Esophagus muscularis mucosa (tissue), 4 donors: ENCODE measurements at regions not wholly inside any gene's neighbourhood (a gene's known extent, or its start where the extent isn't known, plus 50 kb on each side); places are given as distances from the start of the nearest gene placed in this dataset.

Experiments used
- DNase-seq: peaks from one replicate; pipeline ENCODE4 v3.0.0-alpha.2; 2017; ENCODE audit errors: extremely low spot score
- H3K27ac ChIP-seq, 4 donors: fragments of 200-600 bp; sonication (generic); replicated peaks in 1 of 4; 1 replicate in 3 of 4; 2 replicates in 1 of 4; pipeline ENCODE4 v1.5.1; 2016 to 2019; ENCODE audit warnings: mild to moderate bottlenecking in 1 of 4
- H3K27me3 ChIP-seq, 4 donors: fragments of 200-600 bp; sonication (generic); one replicate each; pipeline versions ENCODE4 v1.5.1 to v1.6.0; 2016 to 2019
- H3K36me3 ChIP-seq, 4 donors: fragments of 200-600 bp; sonication (generic); one replicate each; pipeline ENCODE4 v1.5.1; 2016 to 2019
- H3K4me1 ChIP-seq, 4 donors: fragments of 200-600 bp; sonication (generic); one replicate each; pipeline ENCODE4 v1.5.1; 2016 to 2019
- H3K4me3 ChIP-seq, 4 donors: fragments of 200-600 bp; sonication (generic); 1 replicate in 2 of 4; 2 replicates in 2 of 4; pipeline ENCODE4 v1.5.1; 2016 to 2019; ENCODE audit warnings: mild to moderate bottlenecking in 4 of 4, moderate library complexity in 1 of 4
- H3K9me3 ChIP-seq, 4 donors: fragments of 200-600 bp; sonication (generic); 1 replicate in 3 of 4; 2 replicates in 1 of 4; pipeline ENCODE4 v1.5.1; 2016 to 2019
- EP300 ChIP-seq: sonication (generic); formaldehyde crosslinking; IDR thresholded peaks from one replicate; pipeline ENCODE4 v1.6.1; 2017; ENCODE audit warnings: antibody characterized with exemption
- POLR2A ChIP-seq: fragments of 450-650 bp; IDR thresholded peaks from one replicate; pipeline ENCODE4 v1.6.1; 2017; ENCODE audit warnings: antibody characterized with exemption, moderate library complexity, mild to moderate bottlenecking, low read depth
- POLR2AphosphoS5 ChIP-seq, 2 donors: sonication (generic); formaldehyde crosslinking; IDR thresholded peaks; one replicate each; pipeline ENCODE4 v1.6.1; 2017; ENCODE audit warnings: antibody characterized with exemption in 2 of 2
- WGBS: methylation state at CpG from one replicate; pipeline ENCODE4 v1.1.5; 2018; 5-methylcytosine and 5-hydroxymethylcytosine counted together
- intact Hi-C: fragments of 100-400 bp; cut with DNase I; formaldehyde crosslinking; loops from one replicate; pipeline ENCODE4 v1.15.1; 2023
- TF ChIP-seq, protein P1 (sequence below), 3 experiments: fragments of 200-600 bp in 2 of 3; fragments of 450-650 bp in 1 of 3; sonication (generic) in 2 of 3; IDR thresholded peaks; one replicate each; pipeline ENCODE4 v1.5.1; 2017 to 2019; ENCODE audit warnings: antibody characterized with exemption in 3 of 3, mild to moderate bottlenecking in 2 of 3, moderate library complexity in 1 of 3

GRCh38 chr5:40394698-40395097 is 285.0 kb upstream of the PTGER4 start:
- intact Hi-C loops: no loop called here
- TF ChIP-seq EP300: no peak
- TF ChIP-seq POLR2AphosphoS5 (IDR thresholded peaks at IDR 0.05): no peak
- no peak for TF ChIP-seq POLR2A
- TF ChIP-seq, protein P1, sequence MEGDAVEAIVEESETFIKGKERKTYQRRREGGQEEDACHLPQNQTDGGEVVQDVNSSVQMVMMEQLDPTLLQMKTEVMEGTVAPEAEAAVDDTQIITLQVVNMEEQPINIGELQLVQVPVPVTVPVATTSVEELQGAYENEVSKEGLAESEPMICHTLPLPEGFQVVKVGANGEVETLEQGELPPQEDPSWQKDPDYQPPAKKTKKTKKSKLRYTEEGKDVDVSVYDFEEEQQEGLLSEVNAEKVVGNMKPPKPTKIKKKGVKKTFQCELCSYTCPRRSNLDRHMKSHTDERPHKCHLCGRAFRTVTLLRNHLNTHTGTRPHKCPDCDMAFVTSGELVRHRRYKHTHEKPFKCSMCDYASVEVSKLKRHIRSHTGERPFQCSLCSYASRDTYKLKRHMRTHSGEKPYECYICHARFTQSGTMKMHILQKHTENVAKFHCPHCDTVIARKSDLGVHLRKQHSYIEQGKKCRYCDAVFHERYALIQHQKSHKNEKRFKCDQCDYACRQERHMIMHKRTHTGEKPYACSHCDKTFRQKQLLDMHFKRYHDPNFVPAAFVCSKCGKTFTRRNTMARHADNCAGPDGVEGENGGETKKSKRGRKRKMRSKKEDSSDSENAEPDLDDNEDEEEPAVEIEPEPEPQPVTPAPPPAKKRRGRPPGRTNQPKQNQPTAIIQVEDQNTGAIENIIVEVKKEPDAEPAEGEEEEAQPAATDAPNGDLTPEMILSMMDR (IDR thresholded peaks at IDR 0.05): no peak
- H3K27ac ChIP-seq: no peak overlapping the region

GRCh38 chr5:40391642-40392041 is 288.1 kb upstream of the PTGER4 start:
- Histone ChIP-seq H3K27ac (no peak overlapping the region), H3K36me3 (no peaks in the 10 kb centered on the region), H3K27me3 (no peaks in the 10 kb centered on the region), H3K4me1 (peaks cover 0 to 7% (median 0%) of the 10 kb centered on the region in 4 donors), H3K9me3 (no peaks in the 10 kb centered on the region), H3K4me3 (no peak overlapping the region)
- DNase-seq: no peak
- intact Hi-C loops: no loop called here
- TF ChIP-seq, protein P1 (IDR thresholded peaks at IDR 0.05): no peak
- TF ChIP-seq POLR2AphosphoS5 (IDR thresholded peaks at IDR 0.05) (no peak), POLR2A (no peak)

More at GRCh38 chr5:40394698-40395097, 285.0 kb upstream of the PTGER4 start:
- Histone ChIP-seq H3K4me1 (peaks cover 0 to 8% (median 0%) of the 10 kb centered on the region in 4 donors), H3K36me3 (no peaks in the 10 kb centered on the region), H3K4me3 (no peak overlapping the region), H3K27me3 (no peaks in the 10 kb centered on the region), H3K9me3 (no peaks in the 10 kb centered on the region)
- no peak for DNase-seq
- 67% methylated on average over 4 of the region's 4 CpGs for WGBS

- Histone ChIP-seq H3K9me3 (no peaks in the 10 kb centered on the region), H3K27me3 (no peaks in the 10 kb centered on the region), H3K27ac (no peak overlapping the region), H3K4me3 (no peak overlapping the region), H3K4me1 (peaks cover 5 to 9% (median 7%) of the 10 kb centered on the region in 4 donors), H3K36me3 (no peaks in the 10 kb centered on the region)
- 62% methylated on average over 6 of the region's 6 CpGs for WGBS
- intact Hi-C loops: no loop called here
- DNase-seq: no peak
- no peak for TF ChIP-seq EP300
Measured at GRCh38 chr5:40390281-40391149, 289.2 kb upstream of the PTGER4 start.

- TF ChIP-seq POLR2AphosphoS5 (IDR thresholded peaks at IDR 0.05): no peak
- no peak for TF ChIP-seq EP300
- no peak for TF ChIP-seq POLR2A
- TF ChIP-seq, protein P1 (IDR thresholded peaks at IDR 0.05): no peak
- DNase-seq: no peak
- Histone ChIP-seq H3K9me3 (no peaks in the 10 kb centered on the region), H3K36me3 (no peaks in the 10 kb centered on the region), H3K27me3 (no peaks in the 10 kb centered on the region), H3K4me1 (peaks cover 6 to 17% (median 14%) of the 10 kb centered on the region in 4 donors), H3K4me3 (no peak overlapping the region), H3K27ac (no peak overlapping the region)
- 71% methylated on average over 4 of the region's 4 CpGs for WGBS
- intact Hi-C loops: no loop called here
Measured at GRCh38 chr5:40389591-40389990, 290.1 kb upstream of the PTGER4 start.

GRCh38 chr5:40386289-40386688 is 293.4 kb upstream of the PTGER4 start:
- H3K27me3 ChIP-seq: no peaks in the 10 kb centered on the region
- H3K27ac ChIP-seq: no peak overlapping the region
- TF ChIP-seq POLR2A (no peak), POLR2AphosphoS5 (IDR thresholded peaks at IDR 0.05) (no peak)
- TF ChIP-seq, protein P1 (IDR thresholded peaks at IDR 0.05): no peak
- peaks cover 5 to 31% (median 17%) of the 10 kb centered on the region in 4 donors for H3K4me1 ChIP-seq
- WGBS: 77% methylated on average over 3 of the region's 3 CpGs
- intact Hi-C loops: no loop called here
- no peak overlapping the region for H3K4me3 ChIP-seq
- no peak for DNase-seq
- H3K9me3 ChIP-seq: no peaks in the 10 kb centered on the region
- H3K36me3 ChIP-seq: no peaks in the 10 kb centered on the region
